ENCODE measurements at regions not wholly inside any gene's neighbourhood (a gene's known extent, or its start where the extent isn't known, plus 50 kb on each side); places are given as distances from the start of the nearest gene placed in this dataset.

DNA sequence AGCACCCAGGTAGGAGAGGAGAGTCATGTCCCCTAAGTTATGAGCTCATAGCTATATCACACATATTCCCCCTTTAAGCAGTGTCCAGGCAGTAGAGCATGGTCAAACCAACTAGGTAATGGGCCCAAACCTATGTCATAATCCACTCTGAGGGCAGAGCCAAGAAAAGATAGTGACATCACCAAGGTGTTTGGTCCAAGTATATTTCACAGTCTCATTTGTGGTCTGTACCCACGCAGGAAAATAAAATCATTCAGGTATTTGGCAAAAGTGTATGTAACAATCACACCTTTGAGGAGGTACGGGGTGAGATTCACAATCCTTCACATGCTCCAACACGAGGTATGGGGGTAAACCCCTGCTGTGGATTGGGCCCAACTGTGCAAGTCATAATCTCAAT lies 2112.8 kb downstream of the TP53TG3F start:
- peaks cover 0 to 34% (median 13%) of the 10 kb centered on the region in 4 donors for H3K9me3 ChIP-seq (ENCODE audit: control insufficient read depth in 4 of 4, insufficient read depth in 3 of 4, low read length in 3 of 4)
- TF ChIP-seq, protein P1, sequence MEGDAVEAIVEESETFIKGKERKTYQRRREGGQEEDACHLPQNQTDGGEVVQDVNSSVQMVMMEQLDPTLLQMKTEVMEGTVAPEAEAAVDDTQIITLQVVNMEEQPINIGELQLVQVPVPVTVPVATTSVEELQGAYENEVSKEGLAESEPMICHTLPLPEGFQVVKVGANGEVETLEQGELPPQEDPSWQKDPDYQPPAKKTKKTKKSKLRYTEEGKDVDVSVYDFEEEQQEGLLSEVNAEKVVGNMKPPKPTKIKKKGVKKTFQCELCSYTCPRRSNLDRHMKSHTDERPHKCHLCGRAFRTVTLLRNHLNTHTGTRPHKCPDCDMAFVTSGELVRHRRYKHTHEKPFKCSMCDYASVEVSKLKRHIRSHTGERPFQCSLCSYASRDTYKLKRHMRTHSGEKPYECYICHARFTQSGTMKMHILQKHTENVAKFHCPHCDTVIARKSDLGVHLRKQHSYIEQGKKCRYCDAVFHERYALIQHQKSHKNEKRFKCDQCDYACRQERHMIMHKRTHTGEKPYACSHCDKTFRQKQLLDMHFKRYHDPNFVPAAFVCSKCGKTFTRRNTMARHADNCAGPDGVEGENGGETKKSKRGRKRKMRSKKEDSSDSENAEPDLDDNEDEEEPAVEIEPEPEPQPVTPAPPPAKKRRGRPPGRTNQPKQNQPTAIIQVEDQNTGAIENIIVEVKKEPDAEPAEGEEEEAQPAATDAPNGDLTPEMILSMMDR (IDR thresholded peaks at IDR 0.05; ENCODE audit: control extremely low read depth, extremely low read depth): no peak
- no peak overlapping the region for H3K9ac ChIP-seq (ENCODE audit: insufficient read depth in 1 of 2, low read length in 2 of 2)
- no peak for DNase-seq
- no peaks in the 10 kb centered on the region for H3K27me3 ChIP-seq (ENCODE audit: control insufficient read depth in 3 of 3, insufficient read depth in 3 of 3, low read length in 2 of 3)
- no peak overlapping the region for H3K4me3 ChIP-seq
- no peaks in the 10 kb centered on the region for H3K36me3 ChIP-seq (ENCODE audit: control insufficient read depth in 4 of 4, insufficient read depth in 4 of 4, low read length in 4 of 4)
- no peak for ATAC-seq (ENCODE audit: insufficient read depth, low FRiP score)
- H3K4me1 ChIP-seq (ENCODE audit: control insufficient read depth in 5 of 5, insufficient read depth in 5 of 5, low read length in 5 of 5): no peaks in the 10 kb centered on the region
- H3K27ac ChIP-seq (ENCODE audit: low read depth in 1 of 2, low read length in 1 of 2): no peak overlapping the region
- 38 to 39% methylated on average over 3 of the region's 3 CpGs for WGBS, 2 donors

DNA sequence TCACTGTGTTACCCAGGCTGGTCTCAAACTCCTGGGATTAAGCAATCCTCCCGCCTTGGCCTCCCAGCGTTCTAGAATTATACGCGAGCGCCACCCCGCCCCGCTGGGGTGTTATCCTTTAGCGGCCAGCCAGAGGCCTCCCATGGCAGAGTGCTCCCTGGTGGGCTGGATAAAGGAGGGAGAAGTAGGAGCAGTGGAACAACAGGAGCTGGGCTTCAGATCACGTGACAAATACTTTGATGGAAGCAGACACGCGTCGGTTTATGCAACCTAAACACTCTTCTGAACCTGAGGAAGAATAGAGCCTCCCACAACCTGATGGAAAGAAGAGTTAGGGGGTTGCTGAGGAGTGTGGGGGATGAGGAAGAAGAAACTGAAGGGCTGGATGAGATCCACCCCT lies 2114.0 kb downstream of the TP53TG3F start:
- no peak overlapping the region for H3K27ac ChIP-seq (ENCODE audit: low read depth in 1 of 2, low read length in 1 of 2)
- H3K36me3 ChIP-seq (ENCODE audit: control insufficient read depth in 4 of 4, insufficient read depth in 4 of 4, low read length in 4 of 4): no peaks in the 10 kb centered on the region
- no peaks in the 10 kb centered on the region for H3K27me3 ChIP-seq (ENCODE audit: control insufficient read depth in 3 of 3, insufficient read depth in 3 of 3, low read length in 2 of 3)
- DNase-seq (no peak), ATAC-seq (ENCODE audit: insufficient read depth, low FRiP score) (no peak)
- peaks cover 0 to 37% (median 15%) of the 10 kb centered on the region in 4 donors for H3K9me3 ChIP-seq (ENCODE audit: control insufficient read depth in 4 of 4, insufficient read depth in 3 of 4, low read length in 3 of 4)
- WGBS, 2 donors: 79 to 82% methylated on average over 12 of the region's 12 CpGs
- TF ChIP-seq, protein P1 (IDR thresholded peaks at IDR 0.05; ENCODE audit: control extremely low read depth, extremely low read depth): no peak
- H3K4me1 ChIP-seq (ENCODE audit: control insufficient read depth in 5 of 5, insufficient read depth in 5 of 5, low read length in 5 of 5): no peaks in the 10 kb centered on the region
- H3K9ac ChIP-seq (ENCODE audit: insufficient read depth in 1 of 2, low read length in 2 of 2): no peak overlapping the region
- H3K4me3 ChIP-seq: no peak overlapping the region

DNA sequence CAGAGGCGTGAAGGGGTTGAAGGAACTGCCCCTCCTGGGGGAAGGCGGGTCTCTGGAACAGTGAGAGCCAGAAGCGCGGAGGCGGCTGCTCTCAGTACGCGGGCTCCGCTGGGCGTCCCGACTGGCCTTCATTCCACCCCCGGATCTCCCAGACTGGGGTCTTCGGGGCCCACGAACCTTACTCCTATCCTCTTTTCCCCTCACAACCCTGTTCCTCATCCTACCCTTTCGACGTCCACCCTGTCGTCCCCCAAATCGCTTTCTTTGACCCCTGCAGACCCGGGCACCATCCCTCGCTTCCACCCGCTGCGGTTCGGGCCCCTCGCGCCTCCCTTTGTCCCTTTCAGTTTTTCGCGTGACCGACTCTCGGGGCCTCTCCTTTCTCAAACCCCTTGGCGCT lies 2114.6 kb downstream of the TP53TG3F start:
- no peak for ATAC-seq (ENCODE audit: insufficient read depth, low FRiP score)
- no peak overlapping the region for H3K9ac ChIP-seq (ENCODE audit: insufficient read depth in 1 of 2, low read length in 2 of 2)
- no peaks in the 10 kb centered on the region for H3K27me3 ChIP-seq (ENCODE audit: control insufficient read depth in 3 of 3, insufficient read depth in 3 of 3, low read length in 2 of 3)
- H3K27ac ChIP-seq (ENCODE audit: low read depth in 1 of 2, low read length in 1 of 2): no peak overlapping the region
- peaks cover 0 to 42% (median 15%) of the 10 kb centered on the region in 4 donors for H3K9me3 ChIP-seq (ENCODE audit: control insufficient read depth in 4 of 4, insufficient read depth in 3 of 4, low read length in 3 of 4)
- no peaks in the 10 kb centered on the region for H3K4me1 ChIP-seq (ENCODE audit: control insufficient read depth in 5 of 5, insufficient read depth in 5 of 5, low read length in 5 of 5)
- no peak for DNase-seq
- H3K4me3 ChIP-seq: no peak overlapping the region
- no peaks in the 10 kb centered on the region for H3K36me3 ChIP-seq (ENCODE audit: control insufficient read depth in 4 of 4, insufficient read depth in 4 of 4, low read length in 4 of 4)
- TF ChIP-seq, protein P1 (IDR thresholded peaks at IDR 0.05; ENCODE audit: control extremely low read depth, extremely low read depth): no peak
- 60 to 64% methylated on average over 28 to 29 of the region's 29 CpGs for whole genome bisulfite sequencing, 2 donors
